ENCODE measurements at regions not wholly inside any gene's neighbourhood (a gene's known extent, or its start where the extent isn't known, plus 50 kb on each side); places are given as distances from the start of the nearest gene placed in this dataset.
"Not testable (repeated sequence)": the region's sequence is repeated elsewhere in the genome, so short reads cannot be mapped to it uniquely, and the experiment has no call there.

DNA sequence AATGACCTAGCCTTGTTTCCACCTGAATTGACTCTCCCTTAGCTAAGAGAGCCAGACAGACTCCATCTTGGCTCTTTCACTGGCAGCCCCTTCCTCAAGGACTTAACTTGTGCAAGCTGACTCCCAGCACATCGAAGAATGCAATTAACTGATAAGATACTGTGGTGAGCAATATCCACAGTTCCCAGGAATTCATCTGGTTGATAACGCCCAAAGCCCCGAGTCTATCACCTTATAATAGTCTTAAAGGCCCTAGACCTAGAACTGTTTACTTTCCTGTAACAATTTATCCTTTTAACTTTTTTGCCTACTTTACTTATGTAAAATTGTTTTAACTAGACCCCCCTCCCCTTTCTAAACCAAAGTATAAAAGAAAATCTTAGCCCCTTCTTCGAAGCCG, 130.1 kb upstream of the ROPN1B start:
- TF ChIP-seq, protein P1, sequence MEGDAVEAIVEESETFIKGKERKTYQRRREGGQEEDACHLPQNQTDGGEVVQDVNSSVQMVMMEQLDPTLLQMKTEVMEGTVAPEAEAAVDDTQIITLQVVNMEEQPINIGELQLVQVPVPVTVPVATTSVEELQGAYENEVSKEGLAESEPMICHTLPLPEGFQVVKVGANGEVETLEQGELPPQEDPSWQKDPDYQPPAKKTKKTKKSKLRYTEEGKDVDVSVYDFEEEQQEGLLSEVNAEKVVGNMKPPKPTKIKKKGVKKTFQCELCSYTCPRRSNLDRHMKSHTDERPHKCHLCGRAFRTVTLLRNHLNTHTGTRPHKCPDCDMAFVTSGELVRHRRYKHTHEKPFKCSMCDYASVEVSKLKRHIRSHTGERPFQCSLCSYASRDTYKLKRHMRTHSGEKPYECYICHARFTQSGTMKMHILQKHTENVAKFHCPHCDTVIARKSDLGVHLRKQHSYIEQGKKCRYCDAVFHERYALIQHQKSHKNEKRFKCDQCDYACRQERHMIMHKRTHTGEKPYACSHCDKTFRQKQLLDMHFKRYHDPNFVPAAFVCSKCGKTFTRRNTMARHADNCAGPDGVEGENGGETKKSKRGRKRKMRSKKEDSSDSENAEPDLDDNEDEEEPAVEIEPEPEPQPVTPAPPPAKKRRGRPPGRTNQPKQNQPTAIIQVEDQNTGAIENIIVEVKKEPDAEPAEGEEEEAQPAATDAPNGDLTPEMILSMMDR (IDR thresholded peaks at IDR 0.05) = not testable (repeated sequence)
- not testable (repeated sequence) for TF ChIP-seq POLR2A (IDR thresholded peaks at IDR 0.05)

Data from thyroid gland (tissue), 4 donors.